ENCODE measurements at regions not wholly inside any gene's neighbourhood (a gene's known extent, or its start where the extent isn't known, plus 50 kb on each side); places are given as distances from the start of the nearest gene placed in this dataset.

- ChIA-PET POLR2A (no interaction called here), CTCF (interaction anchor here (1.2 kb wide), 1 partner anchor 274 kb away, joined by 5 read pairs; no protein-coding TSS in a partner anchor)
- Mint-ChIP-seq H3K27ac (peak overlapping the region; percentile 5; the same call in 1 of the 2 replicates), H3K27me3 (ENCODE audit: low read depth) (peaks cover 8% of the 10 kb centered on the region), H3K9me3 (no peaks in the 10 kb centered on the region), H3K4me3 (no peak overlapping the region), H3K4me1 (peaks cover 41% of the 10 kb centered on the region), H3K36me3 (no peaks in the 10 kb centered on the region)
- DNase-seq (ENCODE audit: low spot score) (no peak), ATAC-seq (no peak)
- no peak for TF ChIP-seq FOXP4 (CRISPR knock-in tag; IDR thresholded peaks at IDR 0.05)
- no peak for TF ChIP-seq OVOL2 (CRISPR knock-in tag; IDR thresholded peaks at IDR 0.05; ENCODE audit: borderline replicate concordance)
- TF ChIP-seq MLX (CRISPR knock-in tag; IDR thresholded peaks at IDR 0.05) = no peak
- TF ChIP-seq PREB (CRISPR knock-in tag; IDR thresholded peaks at IDR 0.05; ENCODE audit: borderline replicate concordance) = no peak
- TF ChIP-seq EMX1 (CRISPR knock-in tag; IDR thresholded peaks at IDR 0.05) = no peak
- no peak for TF ChIP-seq JUN (CRISPR knock-in tag; IDR thresholded peaks at IDR 0.05)
- no peak for TF ChIP-seq ZNF416 (CRISPR knock-in tag; IDR thresholded peaks at IDR 0.05)
Observed at GRCh38 chr10:90318659-90319058, 539.2 kb downstream of the HTR7 start.

GRCh38 chr10:90319188-90319914, 538.5 kb downstream of the HTR7 start:
- Mint-ChIP-seq H3K4me3 (peak overlapping the region; percentile 21; the same call in 1 of the 2 replicates), H3K36me3 (no peaks in the 10 kb centered on the region), H3K27ac (peak overlapping the region; percentile 95), H3K4me1 (peaks cover 40% of the 10 kb centered on the region), H3K9me3 (no peaks in the 10 kb centered on the region), H3K27me3 (ENCODE audit: low read depth) (peaks cover 8% of the 10 kb centered on the region)
- POLR2A ChIA-PET = no interaction called here
- ATAC-seq = peak; percentile 94
- DNase-seq (ENCODE audit: low spot score) = peak; percentile 21
- CTCF ChIA-PET = interaction anchor here (1.2 kb wide), 1 partner anchor 274 kb away, joined by 5 read pairs; no protein-coding TSS in a partner anchor
- TF ChIP-seq NFE2L1 (CRISPR knock-in tag; IDR thresholded peaks at IDR 0.05) (peak; percentile 60; the same call in 1 of the 2 replicates), ELF4 (CRISPR knock-in tag; IDR thresholded peaks at IDR 0.05; ENCODE audit: low read depth) (no peak), RELA (CRISPR knock-in tag; IDR thresholded peaks at IDR 0.05; ENCODE audit: borderline replicate concordance) (no peak), PRDM15 (CRISPR knock-in tag; IDR thresholded peaks at IDR 0.05) (no peak), ZBTB43 (CRISPR knock-in tag; IDR thresholded peaks at IDR 0.05) (no peak), PRRX2 (CRISPR knock-in tag; IDR thresholded peaks at IDR 0.05) (no peak), ATF6 (CRISPR knock-in tag; IDR thresholded peaks at IDR 0.05) (no peak), E2F4 (CRISPR knock-in tag; IDR thresholded peaks at IDR 0.05; ENCODE audit: borderline replicate concordance, low read depth) (no peak), KAT7 (CRISPR knock-in tag; IDR thresholded peaks at IDR 0.05; ENCODE audit: borderline replicate concordance) (no peak), TEAD1 (CRISPR knock-in tag; IDR thresholded peaks at IDR 0.05) (peak; percentile 85), CBFB (CRISPR knock-in tag; IDR thresholded peaks at IDR 0.05; ENCODE audit: low read depth) (no peak), TP53 (CRISPR knock-in tag; IDR thresholded peaks at IDR 0.05) (no peak), ATF1 (CRISPR knock-in tag; IDR thresholded peaks at IDR 0.05) (no peak), MXD4 (CRISPR knock-in tag; IDR thresholded peaks at IDR 0.05; ENCODE audit: borderline replicate concordance) (no peak), ZNF121 (CRISPR knock-in tag; IDR thresholded peaks at IDR 0.05) (no peak), ZNF138 (CRISPR knock-in tag; conservative IDR thresholded peaks at IDR 0.05) (no peak), SMAD4 (CRISPR knock-in tag; IDR thresholded peaks at IDR 0.05) (no peak)

Measured in WTC11 (cell line).